ENCODE measurements at regions not wholly inside any gene's neighbourhood (a gene's known extent, or its start where the extent isn't known, plus 50 kb on each side); places are given as distances from the start of the nearest gene placed in this dataset.

DNA sequence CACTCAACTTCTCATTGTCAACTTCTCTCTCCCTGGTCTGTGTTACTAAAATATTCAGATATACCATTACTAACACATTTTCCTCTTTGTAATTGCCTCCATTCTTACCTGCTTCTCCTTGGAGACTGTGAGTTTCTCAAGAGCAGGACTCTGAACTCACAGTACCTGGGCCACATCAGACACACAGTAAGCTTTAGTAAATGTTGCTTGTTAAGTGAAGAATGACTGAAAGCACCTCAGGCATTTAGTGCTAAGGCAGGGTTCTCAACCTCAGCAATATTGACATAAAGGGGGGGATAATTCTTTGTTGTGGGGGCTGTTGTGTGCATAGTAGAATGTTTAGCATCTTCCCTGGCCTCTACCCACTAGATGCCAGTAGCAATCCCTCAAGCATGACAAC lies 72.0 kb upstream of the RAB11FIP2 start:
- DNase-seq (ENCODE audit: low read depth), result no peak
- Histone ChIP-seq H4K20me1 (ENCODE audit: insufficient read depth, low read length) (no peaks in the 10 kb centered on the region), H3K4me1 (ENCODE audit: insufficient read depth, low read length) (no peaks in the 10 kb centered on the region), H3K36me3 (ENCODE audit: insufficient read depth, low read length) (no peaks in the 10 kb centered on the region), H3K27me3 (ENCODE audit: insufficient read depth, low read length) (no peaks in the 10 kb centered on the region), H3K9me3 (ENCODE audit: insufficient read depth, low read depth, low read length) (no peaks in the 10 kb centered on the region), H3K79me2 (ENCODE audit: insufficient read depth, low read length) (no peaks in the 10 kb centered on the region), H3K4me2 (ENCODE audit: low read length) (no peak overlapping the region), H3K4me3 (ENCODE audit: insufficient read depth, low read depth, low read length) (no peak overlapping the region), H2AFZ (ENCODE audit: low read depth, low read length) (no peak overlapping the region), H3K9ac (ENCODE audit: low read length) (no peak overlapping the region), H3K27ac (ENCODE audit: low read depth, low read length) (no peak overlapping the region)
- H3K9me3 Mint-ChIP-seq (ENCODE audit: unreplicated experiment), result no peaks in the 10 kb centered on the region
- H3K36me3 Mint-ChIP-seq (ENCODE audit: low read depth, unreplicated experiment), result no peaks in the 10 kb centered on the region
- TF ChIP-seq, protein P1, sequence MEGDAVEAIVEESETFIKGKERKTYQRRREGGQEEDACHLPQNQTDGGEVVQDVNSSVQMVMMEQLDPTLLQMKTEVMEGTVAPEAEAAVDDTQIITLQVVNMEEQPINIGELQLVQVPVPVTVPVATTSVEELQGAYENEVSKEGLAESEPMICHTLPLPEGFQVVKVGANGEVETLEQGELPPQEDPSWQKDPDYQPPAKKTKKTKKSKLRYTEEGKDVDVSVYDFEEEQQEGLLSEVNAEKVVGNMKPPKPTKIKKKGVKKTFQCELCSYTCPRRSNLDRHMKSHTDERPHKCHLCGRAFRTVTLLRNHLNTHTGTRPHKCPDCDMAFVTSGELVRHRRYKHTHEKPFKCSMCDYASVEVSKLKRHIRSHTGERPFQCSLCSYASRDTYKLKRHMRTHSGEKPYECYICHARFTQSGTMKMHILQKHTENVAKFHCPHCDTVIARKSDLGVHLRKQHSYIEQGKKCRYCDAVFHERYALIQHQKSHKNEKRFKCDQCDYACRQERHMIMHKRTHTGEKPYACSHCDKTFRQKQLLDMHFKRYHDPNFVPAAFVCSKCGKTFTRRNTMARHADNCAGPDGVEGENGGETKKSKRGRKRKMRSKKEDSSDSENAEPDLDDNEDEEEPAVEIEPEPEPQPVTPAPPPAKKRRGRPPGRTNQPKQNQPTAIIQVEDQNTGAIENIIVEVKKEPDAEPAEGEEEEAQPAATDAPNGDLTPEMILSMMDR (IDR thresholded peaks at IDR 0.05; ENCODE audit: insufficient read depth, low read depth, low read length), result no peak
- TF ChIP-seq EZH2 (IDR thresholded peaks at IDR 0.05; ENCODE audit: insufficient read depth, low read length), result no peak
- H3K4me3 Mint-ChIP-seq (ENCODE audit: unreplicated experiment), result no peak overlapping the region
- no peaks in the 10 kb centered on the region for H3K4me1 Mint-ChIP-seq (ENCODE audit: low read depth, unreplicated experiment)
- no peaks in the 10 kb centered on the region for H3K27me3 Mint-ChIP-seq (ENCODE audit: low read depth, unreplicated experiment)
- no peak overlapping the region for H3K27ac Mint-ChIP-seq (ENCODE audit: unreplicated experiment)
- no peak for FAIRE-seq

- H3K27ac ChIP-seq (ENCODE audit: low read depth, low read length), result no peak overlapping the region
- no peaks in the 10 kb centered on the region for H3K9me3 ChIP-seq (ENCODE audit: insufficient read depth, low read depth, low read length)
- no peaks in the 10 kb centered on the region for H3K36me3 ChIP-seq (ENCODE audit: insufficient read depth, low read length)
- H4K20me1 ChIP-seq (ENCODE audit: insufficient read depth, low read length), result no peaks in the 10 kb centered on the region
- no peak for DNase-seq (ENCODE audit: low read depth)
- FAIRE-seq, result no peak
- Mint-ChIP-seq H3K27ac (ENCODE audit: unreplicated experiment) (no peak overlapping the region), H3K36me3 (ENCODE audit: low read depth, unreplicated experiment) (no peaks in the 10 kb centered on the region), H3K4me3 (ENCODE audit: unreplicated experiment) (no peak overlapping the region), H3K9me3 (ENCODE audit: unreplicated experiment) (no peaks in the 10 kb centered on the region), H3K4me1 (ENCODE audit: low read depth, unreplicated experiment) (no peaks in the 10 kb centered on the region), H3K27me3 (ENCODE audit: low read depth, unreplicated experiment) (no peaks in the 10 kb centered on the region)
- no peak overlapping the region for H2AFZ ChIP-seq (ENCODE audit: low read depth, low read length)
- H3K79me2 ChIP-seq (ENCODE audit: insufficient read depth, low read length), result no peaks in the 10 kb centered on the region
- no peak overlapping the region for H3K4me3 ChIP-seq (ENCODE audit: insufficient read depth, low read depth, low read length)
- TF ChIP-seq, protein P1 (IDR thresholded peaks at IDR 0.05; ENCODE audit: insufficient read depth, low read depth, low read length), result no peak
- TF ChIP-seq EZH2 (IDR thresholded peaks at IDR 0.05; ENCODE audit: insufficient read depth, low read length), result no peak
- no peaks in the 10 kb centered on the region for H3K4me1 ChIP-seq (ENCODE audit: insufficient read depth, low read length)
- no peak overlapping the region for H3K9ac ChIP-seq (ENCODE audit: low read length)
- H3K27me3 ChIP-seq (ENCODE audit: insufficient read depth, low read length), result no peaks in the 10 kb centered on the region
- no peak overlapping the region for H3K4me2 ChIP-seq (ENCODE audit: low read length)
Measured at GRCh38 chr10:118116715-118117449, 70.1 kb upstream of the RAB11FIP2 start.

GRCh38 chr10:118116362-118116714 lies 69.6 kb upstream of the RAB11FIP2 start:
- no peak overlapping the region for H3K4me3 Mint-ChIP-seq (ENCODE audit: unreplicated experiment)
- Histone ChIP-seq H3K4me3 (ENCODE audit: insufficient read depth, low read depth, low read length) (no peak overlapping the region), H3K9me3 (ENCODE audit: insufficient read depth, low read depth, low read length) (no peaks in the 10 kb centered on the region), H3K27ac (ENCODE audit: low read depth, low read length) (no peak overlapping the region), H3K4me2 (ENCODE audit: low read length) (no peak overlapping the region), H3K36me3 (ENCODE audit: insufficient read depth, low read length) (no peaks in the 10 kb centered on the region), H2AFZ (ENCODE audit: low read depth, low read length) (no peak overlapping the region), H3K9ac (ENCODE audit: low read length) (no peak overlapping the region), H3K4me1 (ENCODE audit: insufficient read depth, low read length) (no peaks in the 10 kb centered on the region), H4K20me1 (ENCODE audit: insufficient read depth, low read length) (no peaks in the 10 kb centered on the region), H3K27me3 (ENCODE audit: insufficient read depth, low read length) (no peaks in the 10 kb centered on the region), H3K79me2 (ENCODE audit: insufficient read depth, low read length) (no peaks in the 10 kb centered on the region)
- H3K27me3 Mint-ChIP-seq (ENCODE audit: low read depth, unreplicated experiment), result no peaks in the 10 kb centered on the region
- TF ChIP-seq, protein P1 (IDR thresholded peaks at IDR 0.05; ENCODE audit: insufficient read depth, low read depth, low read length), result no peak
- no peak for TF ChIP-seq EZH2 (IDR thresholded peaks at IDR 0.05; ENCODE audit: insufficient read depth, low read length)
- no peak overlapping the region for H3K27ac Mint-ChIP-seq (ENCODE audit: unreplicated experiment)
- H3K9me3 Mint-ChIP-seq (ENCODE audit: unreplicated experiment), result no peaks in the 10 kb centered on the region
- no peaks in the 10 kb centered on the region for H3K4me1 Mint-ChIP-seq (ENCODE audit: low read depth, unreplicated experiment)
- DNase-seq (ENCODE audit: low read depth), result no peak
- FAIRE-seq, result no peak
- no peaks in the 10 kb centered on the region for H3K36me3 Mint-ChIP-seq (ENCODE audit: low read depth, unreplicated experiment)

Data from astrocyte (in vitro differentiated cells and primary cell).